ENCODE measurements at regions not wholly inside any gene's neighbourhood (a gene's known extent, or its start where the extent isn't known, plus 50 kb on each side); places are given as distances from the start of the nearest gene placed in this dataset.

GRCh38 chr7:46133751-46134150 is 212.7 kb upstream of the IGFBP3 start:
- Histone ChIP-seq H3K27me3 (no peaks in the 10 kb centered on the region), H3K4me3 (no peak overlapping the region), H3K27ac (no peak overlapping the region), H3K9me3 (no peaks in the 10 kb centered on the region), H3K36me3 (no peaks in the 10 kb centered on the region), H3K4me1 (no peaks in the 10 kb centered on the region)
- intact Hi-C loops (cut with DNase I): no loop called here
- DNase-seq (ENCODE audit: low spot score in 2 of 2): no peak
- TF ChIP-seq, protein P1, sequence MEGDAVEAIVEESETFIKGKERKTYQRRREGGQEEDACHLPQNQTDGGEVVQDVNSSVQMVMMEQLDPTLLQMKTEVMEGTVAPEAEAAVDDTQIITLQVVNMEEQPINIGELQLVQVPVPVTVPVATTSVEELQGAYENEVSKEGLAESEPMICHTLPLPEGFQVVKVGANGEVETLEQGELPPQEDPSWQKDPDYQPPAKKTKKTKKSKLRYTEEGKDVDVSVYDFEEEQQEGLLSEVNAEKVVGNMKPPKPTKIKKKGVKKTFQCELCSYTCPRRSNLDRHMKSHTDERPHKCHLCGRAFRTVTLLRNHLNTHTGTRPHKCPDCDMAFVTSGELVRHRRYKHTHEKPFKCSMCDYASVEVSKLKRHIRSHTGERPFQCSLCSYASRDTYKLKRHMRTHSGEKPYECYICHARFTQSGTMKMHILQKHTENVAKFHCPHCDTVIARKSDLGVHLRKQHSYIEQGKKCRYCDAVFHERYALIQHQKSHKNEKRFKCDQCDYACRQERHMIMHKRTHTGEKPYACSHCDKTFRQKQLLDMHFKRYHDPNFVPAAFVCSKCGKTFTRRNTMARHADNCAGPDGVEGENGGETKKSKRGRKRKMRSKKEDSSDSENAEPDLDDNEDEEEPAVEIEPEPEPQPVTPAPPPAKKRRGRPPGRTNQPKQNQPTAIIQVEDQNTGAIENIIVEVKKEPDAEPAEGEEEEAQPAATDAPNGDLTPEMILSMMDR (IDR thresholded peaks at IDR 0.05): no peak

DNA sequence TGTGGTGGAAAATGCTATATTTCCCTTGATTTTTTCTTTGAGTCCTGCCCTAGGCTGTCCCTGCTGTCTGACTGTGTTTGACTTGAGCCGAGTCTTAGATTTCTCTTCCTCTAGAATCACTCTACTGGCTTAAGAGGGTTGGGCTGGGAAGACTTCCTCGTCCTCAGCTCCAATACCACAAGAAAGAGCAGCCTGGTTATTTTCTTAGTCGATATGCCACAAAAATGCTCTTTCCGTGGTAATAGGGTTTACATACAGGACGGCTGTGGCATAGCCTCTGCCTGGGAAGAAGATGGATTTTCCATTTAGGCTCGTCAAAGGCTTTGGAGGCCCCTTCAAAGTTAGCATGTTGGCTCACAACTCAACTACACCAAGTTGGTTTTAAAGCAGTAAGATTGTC is 212.0 kb upstream of the IGFBP3 start:
- intact Hi-C loops (cut with DNase I): no loop called here
- no peak overlapping the region for H3K27ac ChIP-seq
- TF ChIP-seq, protein P1 (IDR thresholded peaks at IDR 0.05): no peak
- no peak overlapping the region for H3K4me3 ChIP-seq
- H3K4me1 ChIP-seq: no peaks in the 10 kb centered on the region
- H3K9me3 ChIP-seq: no peaks in the 10 kb centered on the region
- H3K27me3 ChIP-seq: no peaks in the 10 kb centered on the region
- H3K36me3 ChIP-seq: no peaks in the 10 kb centered on the region
- DNase-seq (ENCODE audit: low spot score in 2 of 2): no peak

- no peak for DNase-seq (ENCODE audit: low spot score in 2 of 2)
- Histone ChIP-seq H3K27me3 (no peaks in the 10 kb centered on the region), H3K9me3 (no peaks in the 10 kb centered on the region), H3K4me1 (no peaks in the 10 kb centered on the region), H3K36me3 (no peaks in the 10 kb centered on the region), H3K27ac (no peak overlapping the region), H3K4me3 (no peak overlapping the region)
- intact Hi-C loops (cut with DNase I): no loop called here
- TF ChIP-seq, protein P1 (IDR thresholded peaks at IDR 0.05): no peak
Measured at GRCh38 chr7:46131916-46132795, 211.1 kb upstream of the IGFBP3 start.

- intact Hi-C loops (cut with DNase I): no loop called here
- no peak for DNase-seq (ENCODE audit: low spot score in 2 of 2)
- H3K4me3 ChIP-seq: no peak overlapping the region
- H3K4me1 ChIP-seq: no peaks in the 10 kb centered on the region
- TF ChIP-seq, protein P1 (IDR thresholded peaks at IDR 0.05): no peak
- H3K27me3 ChIP-seq: no peaks in the 10 kb centered on the region
- no peaks in the 10 kb centered on the region for H3K36me3 ChIP-seq
- no peaks in the 10 kb centered on the region for H3K9me3 ChIP-seq
- no peak overlapping the region for H3K27ac ChIP-seq
Measured at GRCh38 chr7:46129831-46130230, 208.8 kb upstream of the IGFBP3 start.

- TF ChIP-seq, protein P1 (IDR thresholded peaks at IDR 0.05): no peak
- Histone ChIP-seq H3K27me3 (no peaks in the 10 kb centered on the region), H3K9me3 (no peaks in the 10 kb centered on the region), H3K4me1 (no peaks in the 10 kb centered on the region), H3K27ac (no peak overlapping the region), H3K4me3 (no peak overlapping the region), H3K36me3 (no peaks in the 10 kb centered on the region)
- intact Hi-C loops (cut with DNase I): no loop called here
- DNase-seq (ENCODE audit: low spot score in 2 of 2): no peak
Measured at GRCh38 chr7:46127814-46128213, 206.7 kb upstream of the IGFBP3 start.

All from ascending aorta (tissue), 2 donors.